Neural crest cell (in vitro differentiated cells): ENCODE measurements at regions not wholly inside any gene's neighbourhood (a gene's known extent, or its start where the extent isn't known, plus 50 kb on each side); places are given as distances from the start of the nearest gene placed in this dataset.

Experiments used
- DNase-seq: peaks from one replicate; pipeline ENCODE4 v3.0.0; 2021; ENCODE audit warnings: low read depth, mixed read lengths, low spot score
- H3K27ac Mint-ChIP-seq: one replicate; pipeline ENCODE4 v1.8.0; 2021; ENCODE audit warnings: mild to moderate bottlenecking, mixed read lengths; ENCODE audit not compliant: unreplicated experiment
- H3K27me3 Mint-ChIP-seq: 2 replicates; pipeline ENCODE4 v1.8.0; 2021; ENCODE audit warnings: low read depth, mild to moderate bottlenecking, mixed read lengths
- H3K36me3 Mint-ChIP-seq: 2 replicates; pipeline ENCODE4 v1.8.0; 2021; ENCODE audit warnings: low read depth, mild to moderate bottlenecking, mixed read lengths
- H3K4me1 Mint-ChIP-seq: 2 replicates; pipeline ENCODE4 v1.8.0; 2021; ENCODE audit warnings: mixed read lengths
- H3K4me3 Mint-ChIP-seq: one replicate; pipeline ENCODE4 v1.8.0; 2021; ENCODE audit warnings: mild to moderate bottlenecking, mixed read lengths
- H3K9me3 Mint-ChIP-seq: 2 replicates; pipeline ENCODE4 v1.8.0; 2021; ENCODE audit warnings: mixed read lengths
- TF ChIP-seq, protein P1 (sequence below): fragments of 200-600 bp; sonication (generic); conservative IDR thresholded peaks from 2 replicates; pipeline ENCODE4 v1.5.0; 2021; ENCODE audit warnings: antibody characterized with exemption, mild to moderate bottlenecking

DNA sequence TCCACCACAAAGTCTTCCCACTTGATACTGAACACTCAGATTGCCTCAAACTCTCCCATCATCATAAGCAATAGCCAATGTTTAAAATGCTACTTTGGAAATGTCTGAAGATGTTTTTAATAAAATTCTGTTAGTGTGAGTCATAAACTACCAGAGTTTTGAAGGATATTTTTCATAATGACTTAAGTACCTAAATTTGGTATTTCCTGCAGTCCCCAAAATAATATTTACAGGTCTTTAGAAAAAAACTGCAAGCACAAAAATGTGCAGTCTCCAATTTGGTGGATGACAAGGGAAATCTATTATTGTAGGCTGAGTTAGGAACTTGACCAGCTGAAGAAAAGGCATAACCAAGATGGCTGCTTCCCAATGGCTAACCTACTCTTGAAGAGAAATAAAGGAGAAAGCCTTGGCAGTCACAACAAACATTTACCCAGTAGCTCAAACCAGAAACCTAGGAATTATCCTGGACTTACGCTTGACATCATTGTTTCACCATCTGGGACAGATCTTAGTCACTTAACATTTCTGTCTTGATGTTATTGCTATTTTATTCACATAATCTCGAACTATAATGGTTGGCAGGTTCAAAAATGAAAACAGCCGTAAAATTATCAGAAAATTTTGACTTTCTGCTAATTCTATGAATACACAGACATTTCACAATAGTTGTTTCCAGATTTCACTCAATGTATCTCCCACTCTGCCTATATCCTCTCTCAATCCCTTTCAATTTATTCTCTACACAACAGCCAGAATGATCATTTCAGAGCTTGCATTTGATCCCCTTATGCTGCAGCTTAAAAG, 111.2 kb upstream of the STEAP1B start:
- H3K36me3 Mint-ChIP-seq: no peaks in the 10 kb centered on the region
- no peak for DNase-seq
- no peak overlapping the region for H3K4me3 Mint-ChIP-seq
- TF ChIP-seq, protein P1, sequence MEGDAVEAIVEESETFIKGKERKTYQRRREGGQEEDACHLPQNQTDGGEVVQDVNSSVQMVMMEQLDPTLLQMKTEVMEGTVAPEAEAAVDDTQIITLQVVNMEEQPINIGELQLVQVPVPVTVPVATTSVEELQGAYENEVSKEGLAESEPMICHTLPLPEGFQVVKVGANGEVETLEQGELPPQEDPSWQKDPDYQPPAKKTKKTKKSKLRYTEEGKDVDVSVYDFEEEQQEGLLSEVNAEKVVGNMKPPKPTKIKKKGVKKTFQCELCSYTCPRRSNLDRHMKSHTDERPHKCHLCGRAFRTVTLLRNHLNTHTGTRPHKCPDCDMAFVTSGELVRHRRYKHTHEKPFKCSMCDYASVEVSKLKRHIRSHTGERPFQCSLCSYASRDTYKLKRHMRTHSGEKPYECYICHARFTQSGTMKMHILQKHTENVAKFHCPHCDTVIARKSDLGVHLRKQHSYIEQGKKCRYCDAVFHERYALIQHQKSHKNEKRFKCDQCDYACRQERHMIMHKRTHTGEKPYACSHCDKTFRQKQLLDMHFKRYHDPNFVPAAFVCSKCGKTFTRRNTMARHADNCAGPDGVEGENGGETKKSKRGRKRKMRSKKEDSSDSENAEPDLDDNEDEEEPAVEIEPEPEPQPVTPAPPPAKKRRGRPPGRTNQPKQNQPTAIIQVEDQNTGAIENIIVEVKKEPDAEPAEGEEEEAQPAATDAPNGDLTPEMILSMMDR: no peak
- no peaks in the 10 kb centered on the region for H3K4me1 Mint-ChIP-seq
- H3K9me3 Mint-ChIP-seq: no peaks in the 10 kb centered on the region
- peaks cover 4% of the 10 kb centered on the region for H3K27me3 Mint-ChIP-seq
- H3K27ac Mint-ChIP-seq: no peak overlapping the region

DNA sequence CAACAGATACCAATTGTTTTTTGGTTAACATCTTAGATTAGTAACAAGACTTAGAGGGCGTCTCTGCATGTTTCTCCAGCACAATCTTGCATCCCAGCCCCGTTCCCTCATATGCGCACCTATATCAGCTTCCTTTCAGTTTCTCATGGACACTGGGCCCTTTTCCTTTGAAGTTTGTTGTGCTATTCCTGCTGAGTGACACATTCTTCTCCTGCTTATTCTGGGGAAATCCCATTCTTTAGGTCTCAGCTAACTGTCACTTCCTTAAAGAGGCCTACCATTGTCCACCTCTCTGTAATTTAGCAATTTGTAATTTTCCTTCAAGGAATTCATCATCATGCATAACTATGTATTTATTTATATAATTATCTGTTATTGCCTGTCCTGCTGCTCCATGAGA, 110.3 kb upstream of the STEAP1B start:
- DNase-seq: no peak
- Mint-ChIP-seq H3K4me1 (no peaks in the 10 kb centered on the region), H3K4me3 (no peak overlapping the region), H3K9me3 (no peaks in the 10 kb centered on the region), H3K27me3 (peaks cover 4% of the 10 kb centered on the region), H3K36me3 (no peaks in the 10 kb centered on the region), H3K27ac (no peak overlapping the region)
- TF ChIP-seq, protein P1: no peak

DNA sequence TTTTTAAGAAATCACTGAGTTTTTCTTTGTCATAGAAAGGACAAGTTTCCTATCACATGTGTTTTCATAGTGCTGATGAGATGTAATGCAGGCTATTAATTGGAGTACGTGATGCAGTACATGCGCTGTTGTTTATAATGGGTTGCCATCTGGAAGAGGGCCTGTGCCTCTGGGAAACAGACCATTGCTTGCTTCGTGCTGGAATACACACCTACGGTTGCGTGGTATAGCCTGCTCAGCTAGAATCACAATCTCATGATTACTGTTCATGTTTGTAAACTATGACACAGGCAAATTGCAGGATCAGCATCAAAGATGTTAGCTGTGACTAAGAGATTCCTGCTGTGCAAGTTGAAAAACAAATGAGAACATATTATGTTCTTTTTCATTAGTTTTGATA, 107.2 kb upstream of the STEAP1B start:
- DNase-seq: no peak
- H3K4me3 Mint-ChIP-seq: no peak overlapping the region
- H3K27ac Mint-ChIP-seq: no peak overlapping the region
- TF ChIP-seq, protein P1: no peak
- H3K9me3 Mint-ChIP-seq: no peaks in the 10 kb centered on the region
- H3K4me1 Mint-ChIP-seq: no peaks in the 10 kb centered on the region
- H3K27me3 Mint-ChIP-seq: peaks cover 11% of the 10 kb centered on the region
- no peaks in the 10 kb centered on the region for H3K36me3 Mint-ChIP-seq

DNA sequence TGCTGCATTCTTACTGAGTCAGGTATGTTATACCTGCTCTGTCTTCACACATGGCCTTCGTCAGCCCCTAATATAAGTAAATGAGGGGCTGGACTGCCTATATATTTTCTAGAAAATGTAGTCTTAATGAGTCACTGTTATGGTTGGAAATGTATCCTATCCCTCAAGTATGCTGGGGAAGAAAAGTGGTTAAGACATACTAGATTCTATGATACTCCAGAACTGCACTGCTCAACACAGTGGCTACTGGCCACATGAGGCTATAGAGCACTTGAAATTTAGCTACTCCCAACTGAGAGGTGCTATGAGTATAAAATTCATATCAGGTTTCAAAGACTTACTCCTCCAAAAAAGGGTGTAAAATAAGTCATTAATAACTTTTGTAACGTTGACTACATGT, 104.3 kb upstream of the STEAP1B start:
- TF ChIP-seq, protein P1: no peak
- no peak overlapping the region for H3K27ac Mint-ChIP-seq
- peaks cover 7% of the 10 kb centered on the region for H3K27me3 Mint-ChIP-seq
- H3K9me3 Mint-ChIP-seq: no peaks in the 10 kb centered on the region
- no peaks in the 10 kb centered on the region for H3K4me1 Mint-ChIP-seq
- H3K4me3 Mint-ChIP-seq: no peak overlapping the region
- no peak for DNase-seq
- H3K36me3 Mint-ChIP-seq: no peaks in the 10 kb centered on the region

DNA sequence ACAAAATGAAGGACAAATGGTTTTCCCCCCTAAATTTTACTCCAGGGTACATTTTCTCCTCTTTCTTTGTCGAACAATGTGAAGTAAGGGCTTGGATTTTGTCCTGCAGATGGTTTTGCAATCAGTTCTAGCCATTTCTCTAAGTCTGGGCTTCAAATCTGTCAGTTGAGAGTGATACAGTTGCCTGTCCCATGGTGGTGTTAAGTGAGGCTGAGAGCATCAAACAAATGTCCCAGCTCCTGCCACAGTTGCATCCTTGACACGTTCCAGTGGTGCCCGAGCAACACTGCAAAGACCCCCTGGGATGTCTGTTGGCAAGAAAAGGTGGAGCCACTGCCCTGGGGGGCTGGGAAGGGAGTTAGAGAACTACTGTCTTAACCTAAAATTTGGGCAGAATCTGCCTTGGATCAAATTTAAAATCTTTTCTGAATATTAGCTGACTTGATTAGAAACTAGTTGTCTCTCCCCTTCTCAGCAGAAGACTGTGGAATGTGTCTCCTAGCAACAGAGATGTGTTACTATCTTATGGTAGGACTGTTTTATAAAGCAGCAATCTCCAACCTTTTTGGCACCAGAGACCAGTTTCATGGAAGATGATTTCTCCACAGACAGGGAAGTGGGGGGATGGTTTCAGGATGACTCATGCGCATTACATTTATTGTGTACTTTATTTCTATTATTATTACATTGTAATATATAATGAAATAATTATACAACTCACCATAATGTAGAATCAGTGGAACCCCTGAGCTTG, 102.0 kb upstream of the STEAP1B start:
- H3K27me3 Mint-ChIP-seq: peaks cover 7% of the 10 kb centered on the region
- TF ChIP-seq, protein P1: no peak
- no peaks in the 10 kb centered on the region for H3K36me3 Mint-ChIP-seq
- DNase-seq: no peak
- H3K9me3 Mint-ChIP-seq: no peaks in the 10 kb centered on the region
- H3K4me1 Mint-ChIP-seq: no peaks in the 10 kb centered on the region
- H3K27ac Mint-ChIP-seq: no peak overlapping the region
- H3K4me3 Mint-ChIP-seq: no peak overlapping the region
